ENCODE measurements at regions not wholly inside any gene's neighbourhood (a gene's known extent, or its start where the extent isn't known, plus 50 kb on each side); places are given as distances from the start of the nearest gene placed in this dataset.

DNA sequence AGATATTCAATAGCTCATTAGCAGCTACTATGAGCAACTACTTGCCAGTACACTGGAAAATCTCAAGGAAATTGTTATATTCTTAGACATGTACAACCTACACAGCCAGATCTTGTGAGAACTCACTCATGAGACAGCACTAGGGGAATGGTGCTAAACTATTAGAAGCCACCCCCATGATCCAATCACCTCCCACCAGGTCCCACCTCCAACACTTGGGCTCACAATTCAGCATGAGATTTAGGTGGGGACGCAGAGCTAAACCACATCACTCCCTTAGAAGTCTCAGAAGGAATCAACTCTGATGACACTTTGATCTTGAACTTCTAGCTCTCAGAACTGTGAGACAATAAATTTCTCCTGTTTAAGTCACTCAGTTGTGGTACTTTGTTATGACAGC, 418.3 kb upstream of the SPHKAP start:
- TF ChIP-seq, protein P1, sequence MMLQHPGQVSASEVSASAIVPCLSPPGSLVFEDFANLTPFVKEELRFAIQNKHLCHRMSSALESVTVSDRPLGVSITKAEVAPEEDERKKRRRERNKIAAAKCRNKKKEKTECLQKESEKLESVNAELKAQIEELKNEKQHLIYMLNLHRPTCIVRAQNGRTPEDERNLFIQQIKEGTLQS (IDR thresholded peaks at IDR 0.05): no peak
- TF ChIP-seq, protein P2, sequence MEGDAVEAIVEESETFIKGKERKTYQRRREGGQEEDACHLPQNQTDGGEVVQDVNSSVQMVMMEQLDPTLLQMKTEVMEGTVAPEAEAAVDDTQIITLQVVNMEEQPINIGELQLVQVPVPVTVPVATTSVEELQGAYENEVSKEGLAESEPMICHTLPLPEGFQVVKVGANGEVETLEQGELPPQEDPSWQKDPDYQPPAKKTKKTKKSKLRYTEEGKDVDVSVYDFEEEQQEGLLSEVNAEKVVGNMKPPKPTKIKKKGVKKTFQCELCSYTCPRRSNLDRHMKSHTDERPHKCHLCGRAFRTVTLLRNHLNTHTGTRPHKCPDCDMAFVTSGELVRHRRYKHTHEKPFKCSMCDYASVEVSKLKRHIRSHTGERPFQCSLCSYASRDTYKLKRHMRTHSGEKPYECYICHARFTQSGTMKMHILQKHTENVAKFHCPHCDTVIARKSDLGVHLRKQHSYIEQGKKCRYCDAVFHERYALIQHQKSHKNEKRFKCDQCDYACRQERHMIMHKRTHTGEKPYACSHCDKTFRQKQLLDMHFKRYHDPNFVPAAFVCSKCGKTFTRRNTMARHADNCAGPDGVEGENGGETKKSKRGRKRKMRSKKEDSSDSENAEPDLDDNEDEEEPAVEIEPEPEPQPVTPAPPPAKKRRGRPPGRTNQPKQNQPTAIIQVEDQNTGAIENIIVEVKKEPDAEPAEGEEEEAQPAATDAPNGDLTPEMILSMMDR (IDR thresholded peaks at IDR 0.05; ENCODE audit: low read depth, low read length, missing input control): no peak
- TF ChIP-seq TAF1 (conservative IDR thresholded peaks at IDR 0.05) (no peak), EGR1 (IDR thresholded peaks at IDR 0.05; ENCODE audit: low read depth in 2 of 2) (no peak), RAD21 (IDR thresholded peaks at IDR 0.05) (no peak), HNF4G (IDR thresholded peaks at IDR 0.05) (no peak), JUND (IDR thresholded peaks at IDR 0.05) (no peak)

Data from liver (tissue), 3 donors.